Non-pigmented ciliary epithelial cell (primary cell): ENCODE measurements at regions not wholly inside any gene's neighbourhood (a gene's known extent, or its start where the extent isn't known, plus 50 kb on each side); places are given as distances from the start of the nearest gene placed in this dataset.
"Not testable (repeated sequence)": the region's sequence is repeated elsewhere in the genome, so short reads cannot be mapped to it uniquely, and the experiment has no call there.

ENCODE experiments used
- DNase-seq: peaks from one replicate; pipeline ENCODE4 v3.0.0-alpha.2; 2010; ENCODE audit warnings: low read depth

- DNase-seq, result no peak
Measured at GRCh38 chr13:68644611-68645010, 1414.5 kb upstream of the PCDH9 start.

GRCh38 chr13:68636784-68637183 lies 1406.6 kb upstream of the PCDH9 start:
- no peak for DNase-seq

- no peak for DNase-seq
Measured at GRCh38 chr13:68628994-68629393, 1398.9 kb upstream of the PCDH9 start.

GRCh38 chr13:68627379-68627778 lies 1397.2 kb upstream of the PCDH9 start:
- no peak for DNase-seq

- no peak for DNase-seq
Measured at GRCh38 chr13:68616600-68617222, 1386.6 kb upstream of the PCDH9 start.

- DNase-seq, result no peak
Measured at GRCh38 chr13:68609661-68610060, 1379.5 kb upstream of the PCDH9 start.

- DNase-seq, result no peak
Measured at GRCh38 chr13:68608147-68608546, 1378.0 kb upstream of the PCDH9 start.

- DNase-seq, result no peak
Measured at GRCh38 chr13:68597641-68598040, 1367.5 kb upstream of the PCDH9 start.

GRCh38 chr13:68588623-68589022 lies 1358.5 kb upstream of the PCDH9 start:
- DNase-seq, result no peak

- no peak for DNase-seq
Measured at GRCh38 chr13:68584776-68585175, 1354.6 kb upstream of the PCDH9 start.

GRCh38 chr13:68574053-68574452 lies 1343.9 kb upstream of the PCDH9 start:
- no peak for DNase-seq

- DNase-seq, result no peak
Measured at GRCh38 chr13:68551701-68552522, 1321.8 kb upstream of the PCDH9 start.

GRCh38 chr13:68550330-68550729 lies 1320.2 kb upstream of the PCDH9 start:
- no peak for DNase-seq

- no peak for DNase-seq
Measured at GRCh38 chr13:68540244-68540643, 1310.1 kb upstream of the PCDH9 start.

- DNase-seq, result no peak
Measured at GRCh38 chr13:68535329-68535728, 1305.2 kb upstream of the PCDH9 start.

GRCh38 chr13:68527167-68527566 lies 1297.0 kb upstream of the PCDH9 start:
- DNase-seq, result not testable (repeated sequence)

GRCh38 chr13:68523838-68524424 lies 1293.8 kb upstream of the PCDH9 start:
- no peak for DNase-seq

- DNase-seq, result no peak
Measured at GRCh38 chr13:68522184-68522583, 1292.0 kb upstream of the PCDH9 start.

- no peak for DNase-seq
Measured at GRCh38 chr13:68509734-68510621, 1279.8 kb upstream of the PCDH9 start.

GRCh38 chr13:68506888-68507551 lies 1276.9 kb upstream of the PCDH9 start:
- no peak for DNase-seq

GRCh38 chr13:68490594-68490993 lies 1260.5 kb upstream of the PCDH9 start:
- DNase-seq, result no peak

- DNase-seq, result no peak
Measured at GRCh38 chr13:68481130-68481529, 1251.0 kb upstream of the PCDH9 start.
